MM.1S (cell line): ENCODE measurements at regions not wholly inside any gene's neighbourhood (a gene's known extent, or its start where the extent isn't known, plus 50 kb on each side); places are given as distances from the start of the nearest gene placed in this dataset.

Source experiments
- EZH2 ChIP-seq: fragments of 300-600 bp; sonication (generic); optimal IDR thresholded peaks from 2 replicates; pipeline ENCODE3; 2017; ENCODE audit warnings: low read depth, mild to moderate bottlenecking, antibody characterized with exemption, low read length, mixed read lengths
- EZH2phosphoT487 ChIP-seq: fragments of 300-600 bp; sonication (generic); IDR thresholded peaks from 2 replicates; pipeline ENCODE4 v1.6.1; 2018; ENCODE audit warnings: antibody characterized with exemption, low read length
- TF ChIP-seq, protein P1 (sequence below): fragments of 300-600 bp; sonication (generic); IDR thresholded peaks from 2 replicates; pipeline ENCODE4 v1.5.1; 2016; ENCODE audit warnings: antibody characterized with exemption, low read length, mixed read lengths

DNA sequence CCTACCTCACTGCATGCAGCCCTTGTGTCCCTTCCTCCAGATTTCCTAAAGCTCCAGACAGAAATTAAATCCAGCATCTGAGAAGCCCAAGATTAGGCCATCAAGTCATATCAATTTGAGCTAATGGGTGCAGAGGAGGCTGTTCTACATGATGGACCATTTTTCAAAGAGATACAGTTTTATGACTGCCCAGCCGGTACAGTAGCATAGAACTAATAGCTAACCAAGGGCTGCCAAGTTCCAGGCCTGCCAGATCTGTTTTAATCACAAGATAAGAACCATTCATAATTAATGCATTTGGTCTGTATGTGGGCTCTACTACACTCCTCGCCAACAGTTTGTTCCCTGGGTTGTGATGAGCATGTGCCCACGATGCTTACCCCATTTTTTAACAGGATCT, 64.9 kb downstream of the PABIR2 start:
- TF ChIP-seq, protein P1, sequence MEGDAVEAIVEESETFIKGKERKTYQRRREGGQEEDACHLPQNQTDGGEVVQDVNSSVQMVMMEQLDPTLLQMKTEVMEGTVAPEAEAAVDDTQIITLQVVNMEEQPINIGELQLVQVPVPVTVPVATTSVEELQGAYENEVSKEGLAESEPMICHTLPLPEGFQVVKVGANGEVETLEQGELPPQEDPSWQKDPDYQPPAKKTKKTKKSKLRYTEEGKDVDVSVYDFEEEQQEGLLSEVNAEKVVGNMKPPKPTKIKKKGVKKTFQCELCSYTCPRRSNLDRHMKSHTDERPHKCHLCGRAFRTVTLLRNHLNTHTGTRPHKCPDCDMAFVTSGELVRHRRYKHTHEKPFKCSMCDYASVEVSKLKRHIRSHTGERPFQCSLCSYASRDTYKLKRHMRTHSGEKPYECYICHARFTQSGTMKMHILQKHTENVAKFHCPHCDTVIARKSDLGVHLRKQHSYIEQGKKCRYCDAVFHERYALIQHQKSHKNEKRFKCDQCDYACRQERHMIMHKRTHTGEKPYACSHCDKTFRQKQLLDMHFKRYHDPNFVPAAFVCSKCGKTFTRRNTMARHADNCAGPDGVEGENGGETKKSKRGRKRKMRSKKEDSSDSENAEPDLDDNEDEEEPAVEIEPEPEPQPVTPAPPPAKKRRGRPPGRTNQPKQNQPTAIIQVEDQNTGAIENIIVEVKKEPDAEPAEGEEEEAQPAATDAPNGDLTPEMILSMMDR = no peak
- TF ChIP-seq EZH2 (no peak), EZH2phosphoT487 (no peak)
